ENCODE measurements at regions not wholly inside any gene's neighbourhood (a gene's known extent, or its start where the extent isn't known, plus 50 kb on each side); places are given as distances from the start of the nearest gene placed in this dataset.

GRCh38 chr7:83441-83840 is 108.9 kb upstream of the FAM20C start:
- peaks cover 6% of the 10 kb centered on the region for H3K27me3 ChIP-seq (ENCODE audit: control insufficient read depth, insufficient read depth, low read length)
- no peak for TF ChIP-seq CTCF (IDR thresholded peaks at IDR 0.05; ENCODE audit: low read depth, low read length)
- ChIA-PET CTCF (no interaction called here), POLR2A (no interaction called here)
- DNase-seq (ENCODE audit: low read depth, low spot score), result no peak
- H3K4me3 ChIP-seq (ENCODE audit: low read depth, low read length), result no peak overlapping the region
- peaks cover 1% of the 10 kb centered on the region; the same call in 1 of the 2 replicates for H3K9me3 ChIP-seq (ENCODE audit: control insufficient read depth, insufficient read depth, low read length)
- no peak overlapping the region for H3K27ac ChIP-seq (ENCODE audit: low read depth, low read length)

- Histone ChIP-seq H3K27ac (ENCODE audit: low read depth, low read length) (no peak overlapping the region), H3K27me3 (ENCODE audit: control insufficient read depth, insufficient read depth, low read length) (peaks cover 6% of the 10 kb centered on the region), H3K4me3 (ENCODE audit: low read depth, low read length) (no peak overlapping the region), H3K9me3 (ENCODE audit: control insufficient read depth, insufficient read depth, low read length) (peaks cover 3% of the 10 kb centered on the region; the same call in 1 of the 2 replicates)
- ChIA-PET CTCF (no interaction called here), POLR2A (no interaction called here)
- no peak for TF ChIP-seq CTCF (IDR thresholded peaks at IDR 0.05; ENCODE audit: low read depth, low read length)
- DNase-seq (ENCODE audit: low read depth, low spot score), result no peak
Measured at GRCh38 chr7:83861-84632, 108.3 kb upstream of the FAM20C start.

- peaks cover 6% of the 10 kb centered on the region for H3K27me3 ChIP-seq (ENCODE audit: control insufficient read depth, insufficient read depth, low read length)
- peaks cover 3% of the 10 kb centered on the region; the same call in 1 of the 2 replicates for H3K9me3 ChIP-seq (ENCODE audit: control insufficient read depth, insufficient read depth, low read length)
- no peak for TF ChIP-seq CTCF (IDR thresholded peaks at IDR 0.05; ENCODE audit: low read depth, low read length)
- no peak overlapping the region for H3K4me3 ChIP-seq (ENCODE audit: low read depth, low read length)
- ChIA-PET POLR2A (no interaction called here), CTCF (no interaction called here)
- no peak overlapping the region for H3K27ac ChIP-seq (ENCODE audit: low read depth, low read length)
- no peak for DNase-seq (ENCODE audit: low read depth, low spot score)
Measured at GRCh38 chr7:84633-85020, 107.7 kb upstream of the FAM20C start.

- ChIA-PET CTCF (no interaction called here), POLR2A (no interaction called here)
- Histone ChIP-seq H3K27me3 (ENCODE audit: control insufficient read depth, insufficient read depth, low read length) (peaks cover 6% of the 10 kb centered on the region), H3K27ac (ENCODE audit: low read depth, low read length) (no peak overlapping the region), H3K4me3 (ENCODE audit: low read depth, low read length) (no peak overlapping the region), H3K9me3 (ENCODE audit: control insufficient read depth, insufficient read depth, low read length) (peaks cover 3% of the 10 kb centered on the region; the same call in 1 of the 2 replicates)
- no peak for TF ChIP-seq CTCF (IDR thresholded peaks at IDR 0.05; ENCODE audit: low read depth, low read length)
- no peak for DNase-seq (ENCODE audit: low read depth, low spot score)
Measured at GRCh38 chr7:85074-85882, 107.1 kb upstream of the FAM20C start.
